ENCODE measurements at regions not wholly inside any gene's neighbourhood (a gene's known extent, or its start where the extent isn't known, plus 50 kb on each side); places are given as distances from the start of the nearest gene placed in this dataset.
"Not testable (repeated sequence)": the region's sequence is repeated elsewhere in the genome, so short reads cannot be mapped to it uniquely, and the experiment has no call there.

- DNase-seq = no peak
These were observed 407.1 kb upstream of the MGMT start for GRCh38 chr10:129059977-129060376.

- DNase-seq = no peak
These were observed 403.8 kb upstream of the MGMT start for GRCh38 chr10:129063212-129063611.

GRCh38 chr10:129063877-129064276 is 403.2 kb upstream of the MGMT start:
- no peak for DNase-seq

GRCh38 chr10:129066529-129066928 is 400.5 kb upstream of the MGMT start:
- DNase-seq = not testable (repeated sequence)

GRCh38 chr10:129071411-129071810 is 395.6 kb upstream of the MGMT start:
- not testable (repeated sequence) for DNase-seq

- DNase-seq = no peak
These were observed 392.1 kb upstream of the MGMT start for GRCh38 chr10:129074939-129075338.

- no peak for DNase-seq
These were observed 391.5 kb upstream of the MGMT start for GRCh38 chr10:129075508-129075907.

- DNase-seq = no peak
These were observed 391.1 kb upstream of the MGMT start for GRCh38 chr10:129075927-129076326.

GRCh38 chr10:129078346-129078745 is 388.7 kb upstream of the MGMT start:
- DNase-seq = no peak

- no peak for DNase-seq
These were observed 388.3 kb upstream of the MGMT start for GRCh38 chr10:129078746-129079145.

GRCh38 chr10:129079705-129080104 is 387.3 kb upstream of the MGMT start:
- no peak for DNase-seq

GRCh38 chr10:129085811-129086210 is 381.2 kb upstream of the MGMT start:
- no peak for DNase-seq

GRCh38 chr10:129089341-129089740 is 377.7 kb upstream of the MGMT start:
- DNase-seq = no peak

- no peak for DNase-seq
These were observed 376.9 kb upstream of the MGMT start for GRCh38 chr10:129090165-129090564.

GRCh38 chr10:129090618-129091366 is 376.2 kb upstream of the MGMT start:
- DNase-seq = no peak

- no peak for DNase-seq
These were observed 373.4 kb upstream of the MGMT start for GRCh38 chr10:129093641-129094040.

- DNase-seq = no peak
These were observed 372.8 kb upstream of the MGMT start for GRCh38 chr10:129094233-129094632.

GRCh38 chr10:129094861-129095260 is 372.2 kb upstream of the MGMT start:
- DNase-seq = no peak

GRCh38 chr10:129095680-129096064 is 371.4 kb upstream of the MGMT start:
- DNase-seq = no peak

- DNase-seq = no peak
These were observed 370.7 kb upstream of the MGMT start for GRCh38 chr10:129096065-129096984.

GRCh38 chr10:129097776-129098330 is 369.2 kb upstream of the MGMT start:
- no peak for DNase-seq

GRCh38 chr10:129098517-129098916 is 368.5 kb upstream of the MGMT start:
- DNase-seq = no peak

GRCh38 chr10:129099486-129099885 is 367.6 kb upstream of the MGMT start:
- DNase-seq = no peak

- DNase-seq = no peak
These were observed 367.0 kb upstream of the MGMT start for GRCh38 chr10:129099992-129100391.
